ENCODE measurements at regions not wholly inside any gene's neighbourhood (a gene's known extent, or its start where the extent isn't known, plus 50 kb on each side); places are given as distances from the start of the nearest gene placed in this dataset.

- no peak for DNase-seq (ENCODE audit: low read depth)
- H3K27me3 ChIP-seq (ENCODE audit: control insufficient read depth, insufficient read depth, low read length) = 0 out of 2 replicates have a peak, but pooled peaks cover 2% of the 10 kb centered on the region
- ChIA-PET CTCF (no interaction called here), POLR2A (no interaction called here)
- H3K4me3 ChIP-seq (ENCODE audit: low read depth, low read length) = no peak overlapping the region
- H3K36me3 ChIP-seq (ENCODE audit: control insufficient read depth, insufficient read depth, low read length) = no peaks in the 10 kb centered on the region
- no peak for TF ChIP-seq CTCF (IDR thresholded peaks at IDR 0.05; ENCODE audit: insufficient read depth, low read depth, low read length)
Observed at GRCh38 chr1:88566615-88567387, 117.3 kb upstream of the PKN2 start.

GRCh38 chr1:88571506-88571905, 112.6 kb upstream of the PKN2 start:
- Histone ChIP-seq H3K4me3 (ENCODE audit: low read depth, low read length) (no peak overlapping the region), H3K36me3 (ENCODE audit: control insufficient read depth, insufficient read depth, low read length) (no peaks in the 10 kb centered on the region), H3K27me3 (ENCODE audit: control insufficient read depth, insufficient read depth, low read length) (0 out of 2 replicates have a peak, but pooled peaks cover 2% of the 10 kb centered on the region)
- CTCF ChIA-PET = no interaction called here
- DNase-seq (ENCODE audit: low read depth) = no peak
- POLR2A ChIA-PET = no interaction called here
- no peak for TF ChIP-seq CTCF (IDR thresholded peaks at IDR 0.05; ENCODE audit: insufficient read depth, low read depth, low read length)

GRCh38 chr1:88579598-88579997, 104.5 kb upstream of the PKN2 start:
- POLR2A ChIA-PET = no interaction called here
- Histone ChIP-seq H3K4me3 (ENCODE audit: low read depth, low read length) (no peak overlapping the region), H3K36me3 (ENCODE audit: control insufficient read depth, insufficient read depth, low read length) (no peaks in the 10 kb centered on the region), H3K27me3 (ENCODE audit: control insufficient read depth, insufficient read depth, low read length) (no peaks in the 10 kb centered on the region)
- no peak for DNase-seq (ENCODE audit: low read depth)
- CTCF ChIA-PET = no interaction called here
- TF ChIP-seq CTCF (IDR thresholded peaks at IDR 0.05; ENCODE audit: insufficient read depth, low read depth, low read length) = no peak

- Histone ChIP-seq H3K4me3 (ENCODE audit: low read depth, low read length) (no peak overlapping the region), H3K36me3 (ENCODE audit: control insufficient read depth, insufficient read depth, low read length) (no peaks in the 10 kb centered on the region), H3K27me3 (ENCODE audit: control insufficient read depth, insufficient read depth, low read length) (no peaks in the 10 kb centered on the region)
- ChIA-PET CTCF (no interaction called here), POLR2A (no interaction called here)
- DNase-seq (ENCODE audit: low read depth) = no peak
- no peak for TF ChIP-seq CTCF (IDR thresholded peaks at IDR 0.05; ENCODE audit: insufficient read depth, low read depth, low read length)
Observed at GRCh38 chr1:88581703-88582102, 102.4 kb upstream of the PKN2 start.

- TF ChIP-seq CTCF (IDR thresholded peaks at IDR 0.05; ENCODE audit: insufficient read depth, low read depth, low read length) = no peak
- POLR2A ChIA-PET = no interaction called here
- no peak for DNase-seq (ENCODE audit: low read depth)
- H3K36me3 ChIP-seq (ENCODE audit: control insufficient read depth, insufficient read depth, low read length) = no peaks in the 10 kb centered on the region
- no peak overlapping the region for H3K4me3 ChIP-seq (ENCODE audit: low read depth, low read length)
- CTCF ChIA-PET = no interaction called here
- H3K27me3 ChIP-seq (ENCODE audit: control insufficient read depth, insufficient read depth, low read length) = no peaks in the 10 kb centered on the region
Observed at GRCh38 chr1:88593358-88593757, 90.7 kb upstream of the PKN2 start.
